ENCODE measurements at regions not wholly inside any gene's neighbourhood (a gene's known extent, or its start where the extent isn't known, plus 50 kb on each side); places are given as distances from the start of the nearest gene placed in this dataset.

- TF ChIP-seq EZH2 (optimal IDR thresholded peaks at IDR 0.05; ENCODE audit: low read depth, low read length) (no peak), CTCF (IDR thresholded peaks at IDR 0.05; ENCODE audit: low read length) (peak; percentile 58)
Observed at GRCh38 chr11:30100495-30100894, 83.7 kb upstream of the KCNA4 start.

Data from MM.1S (cell line).